ENCODE measurements at regions not wholly inside any gene's neighbourhood (a gene's known extent, or its start where the extent isn't known, plus 50 kb on each side); places are given as distances from the start of the nearest gene placed in this dataset.

DNA sequence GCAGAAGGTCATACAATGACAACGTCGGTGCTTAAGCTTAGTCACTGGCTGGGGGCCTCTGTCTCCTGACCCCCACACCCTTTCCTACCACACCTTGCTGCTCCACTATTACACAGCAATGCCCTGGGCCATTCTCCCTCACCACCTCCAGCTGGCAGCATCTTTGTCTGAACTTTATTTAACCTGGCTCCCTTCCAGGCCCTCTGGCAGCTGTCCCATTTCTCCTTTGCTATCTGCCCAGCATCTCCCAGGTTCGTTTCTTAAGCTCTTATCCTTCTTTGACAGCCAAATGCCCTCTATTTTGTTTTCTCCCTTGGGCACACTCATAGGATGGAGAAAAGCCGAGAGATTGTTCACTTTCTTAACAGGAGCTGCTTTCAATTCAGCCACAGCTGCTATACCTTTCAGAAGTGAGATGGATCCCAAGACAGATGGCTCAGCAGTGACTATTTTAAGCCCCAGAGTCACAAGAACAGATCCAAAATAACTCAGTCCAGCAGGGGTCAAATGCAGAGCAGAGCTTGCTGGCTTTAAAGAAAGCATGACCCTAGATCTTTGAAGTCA lies 1277.1 kb upstream of the AUTS2 start:
- Histone ChIP-seq H2AFZ (no peak overlapping the region), H3K4me2 (no peak overlapping the region), H3K27me3 (ENCODE audit: insufficient read depth) (no peaks in the 10 kb centered on the region), H3K27ac (ENCODE audit: low read depth) (no peak overlapping the region), H4K20me1 (replicated peaks; ENCODE audit: insufficient read depth) (no peaks in the 10 kb centered on the region), H3K36me3 (ENCODE audit: insufficient read depth) (no peaks in the 10 kb centered on the region), H3F3A (replicated peaks; ENCODE audit: low read depth) (no peaks in the 10 kb centered on the region), H3K4me1 (ENCODE audit: insufficient read depth) (no peaks in the 10 kb centered on the region), H3K9me2 (ENCODE audit: insufficient read depth) (no peaks in the 10 kb centered on the region), H3K79me2 (replicated peaks; ENCODE audit: insufficient read depth) (no peaks in the 10 kb centered on the region), H3K4me3 (no peak overlapping the region)
- Mint-ChIP-seq H3K27ac (no peak overlapping the region), H3K36me3 (ENCODE audit: low read depth) (peaks cover 20% of the 10 kb centered on the region; the same call in 2 of the 3 replicates), H3K9me3 (peaks cover 89% of the 10 kb centered on the region), H3K4me1 (no peaks in the 10 kb centered on the region), H3K4me3 (no peak overlapping the region), H3K27me3 (ENCODE audit: insufficient read depth, low read depth, poor library complexity) (peaks cover 1% of the 10 kb centered on the region)
- no peak for DNase-seq (ENCODE audit: low spot score)
- no peak for ATAC-seq
- TF ChIP-seq, protein P1, sequence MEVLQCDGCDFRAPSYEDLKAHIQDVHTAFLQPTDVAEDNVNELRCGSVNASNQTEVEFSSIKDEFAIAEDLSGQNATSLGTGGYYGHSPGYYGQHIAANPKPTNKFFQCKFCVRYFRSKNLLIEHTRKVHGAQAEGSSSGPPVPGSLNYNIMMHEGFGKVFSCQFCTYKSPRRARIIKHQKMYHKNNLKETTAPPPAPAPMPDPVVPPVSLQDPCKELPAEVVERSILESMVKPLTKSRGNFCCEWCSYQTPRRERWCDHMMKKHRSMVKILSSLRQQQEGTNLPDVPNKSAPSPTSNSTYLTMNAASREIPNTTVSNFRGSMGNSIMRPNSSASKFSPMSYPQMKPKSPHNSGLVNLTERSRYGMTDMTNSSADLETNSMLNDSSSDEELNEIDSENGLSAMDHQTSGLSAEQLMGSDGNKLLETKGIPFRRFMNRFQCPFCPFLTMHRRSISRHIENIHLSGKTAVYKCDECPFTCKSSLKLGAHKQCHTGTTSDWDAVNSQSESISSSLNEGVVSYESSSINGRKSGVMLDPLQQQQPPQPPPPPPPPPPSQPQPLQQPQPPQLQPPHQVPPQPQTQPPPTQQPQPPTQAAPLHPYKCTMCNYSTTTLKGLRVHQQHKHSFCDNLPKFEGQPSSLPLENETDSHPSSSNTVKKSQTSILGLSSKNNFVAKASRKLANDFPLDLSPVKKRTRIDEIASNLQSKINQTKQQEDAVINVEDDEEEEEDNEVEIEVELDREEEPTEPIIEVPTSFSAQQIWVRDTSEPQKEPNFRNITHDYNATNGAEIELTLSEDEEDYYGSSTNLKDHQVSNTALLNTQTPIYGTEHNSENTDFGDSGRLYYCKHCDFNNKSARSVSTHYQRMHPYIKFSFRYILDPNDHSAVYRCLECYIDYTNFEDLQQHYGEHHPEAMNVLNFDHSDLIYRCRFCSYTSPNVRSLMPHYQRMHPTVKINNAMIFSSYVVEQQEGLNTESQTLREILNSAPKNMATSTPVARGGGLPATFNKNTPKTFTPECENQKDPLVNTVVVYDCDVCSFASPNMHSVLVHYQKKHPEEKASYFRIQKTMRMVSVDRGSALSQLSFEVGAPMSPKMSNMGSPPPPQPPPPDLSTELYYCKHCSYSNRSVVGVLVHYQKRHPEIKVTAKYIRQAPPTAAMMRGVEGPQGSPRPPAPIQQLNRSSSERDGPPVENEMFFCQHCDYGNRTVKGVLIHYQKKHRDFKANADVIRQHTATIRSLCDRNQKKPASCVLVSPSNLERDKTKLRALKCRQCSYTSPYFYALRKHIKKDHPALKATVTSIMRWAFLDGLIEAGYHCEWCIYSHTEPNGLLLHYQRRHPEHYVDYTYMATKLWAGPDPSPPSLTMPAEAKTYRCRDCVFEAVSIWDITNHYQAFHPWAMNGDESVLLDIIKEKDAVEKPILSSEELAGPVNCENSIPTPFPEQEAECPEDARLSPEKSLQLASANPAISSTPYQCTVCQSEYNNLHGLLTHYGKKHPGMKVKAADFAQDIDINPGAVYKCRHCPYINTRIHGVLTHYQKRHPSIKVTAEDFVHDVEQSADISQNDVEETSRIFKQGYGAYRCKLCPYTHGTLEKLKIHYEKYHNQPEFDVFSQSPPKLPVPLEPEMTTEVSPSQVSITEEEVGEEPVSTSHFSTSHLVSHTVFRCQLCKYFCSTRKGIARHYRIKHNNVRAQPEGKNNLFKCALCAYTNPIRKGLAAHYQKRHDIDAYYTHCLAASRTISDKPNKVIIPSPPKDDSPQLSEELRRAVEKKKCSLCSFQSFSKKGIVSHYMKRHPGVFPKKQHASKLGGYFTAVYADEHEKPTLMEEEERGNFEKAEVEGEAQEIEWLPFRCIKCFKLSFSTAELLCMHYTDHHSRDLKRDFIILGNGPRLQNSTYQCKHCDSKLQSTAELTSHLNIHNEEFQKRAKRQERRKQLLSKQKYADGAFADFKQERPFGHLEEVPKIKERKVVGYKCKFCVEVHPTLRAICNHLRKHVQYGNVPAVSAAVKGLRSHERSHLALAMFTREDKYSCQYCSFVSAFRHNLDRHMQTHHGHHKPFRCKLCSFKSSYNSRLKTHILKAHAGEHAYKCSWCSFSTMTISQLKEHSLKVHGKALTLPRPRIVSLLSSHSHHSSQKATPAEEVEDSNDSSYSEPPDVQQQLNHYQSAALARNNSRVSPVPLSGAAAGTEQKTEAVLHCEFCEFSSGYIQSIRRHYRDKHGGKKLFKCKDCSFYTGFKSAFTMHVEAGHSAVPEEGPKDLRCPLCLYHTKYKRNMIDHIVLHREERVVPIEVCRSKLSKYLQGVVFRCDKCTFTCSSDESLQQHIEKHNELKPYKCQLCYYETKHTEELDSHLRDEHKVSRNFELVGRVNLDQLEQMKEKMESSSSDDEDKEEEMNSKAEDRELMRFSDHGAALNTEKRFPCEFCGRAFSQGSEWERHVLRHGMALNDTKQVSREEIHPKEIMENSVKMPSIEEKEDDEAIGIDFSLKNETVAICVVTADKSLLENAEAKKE (CRISPR knock-in tag; IDR thresholded peaks at IDR 0.05): no peak
- TF ChIP-seq STAT1 (IDR thresholded peaks at IDR 0.05; ENCODE audit: unreplicated experiment) (no peak), JUNB (IDR thresholded peaks at IDR 0.05; ENCODE audit: unreplicated experiment) (no peak), EZH2 (IDR thresholded peaks at IDR 0.05; ENCODE audit: low read depth, unreplicated experiment) (no peak), CREB1 (CRISPR knock-in tag; IDR thresholded peaks at IDR 0.05; ENCODE audit: low read depth) (no peak), EZH2phosphoT487 (IDR thresholded peaks at IDR 0.05; ENCODE audit: unreplicated experiment) (no peak)
- TF ChIP-seq, protein P2, sequence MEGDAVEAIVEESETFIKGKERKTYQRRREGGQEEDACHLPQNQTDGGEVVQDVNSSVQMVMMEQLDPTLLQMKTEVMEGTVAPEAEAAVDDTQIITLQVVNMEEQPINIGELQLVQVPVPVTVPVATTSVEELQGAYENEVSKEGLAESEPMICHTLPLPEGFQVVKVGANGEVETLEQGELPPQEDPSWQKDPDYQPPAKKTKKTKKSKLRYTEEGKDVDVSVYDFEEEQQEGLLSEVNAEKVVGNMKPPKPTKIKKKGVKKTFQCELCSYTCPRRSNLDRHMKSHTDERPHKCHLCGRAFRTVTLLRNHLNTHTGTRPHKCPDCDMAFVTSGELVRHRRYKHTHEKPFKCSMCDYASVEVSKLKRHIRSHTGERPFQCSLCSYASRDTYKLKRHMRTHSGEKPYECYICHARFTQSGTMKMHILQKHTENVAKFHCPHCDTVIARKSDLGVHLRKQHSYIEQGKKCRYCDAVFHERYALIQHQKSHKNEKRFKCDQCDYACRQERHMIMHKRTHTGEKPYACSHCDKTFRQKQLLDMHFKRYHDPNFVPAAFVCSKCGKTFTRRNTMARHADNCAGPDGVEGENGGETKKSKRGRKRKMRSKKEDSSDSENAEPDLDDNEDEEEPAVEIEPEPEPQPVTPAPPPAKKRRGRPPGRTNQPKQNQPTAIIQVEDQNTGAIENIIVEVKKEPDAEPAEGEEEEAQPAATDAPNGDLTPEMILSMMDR (conservative IDR thresholded peaks at IDR 0.05; ENCODE audit: low read depth in 2 of 2): no peak
- TF ChIP-seq, protein P3, sequence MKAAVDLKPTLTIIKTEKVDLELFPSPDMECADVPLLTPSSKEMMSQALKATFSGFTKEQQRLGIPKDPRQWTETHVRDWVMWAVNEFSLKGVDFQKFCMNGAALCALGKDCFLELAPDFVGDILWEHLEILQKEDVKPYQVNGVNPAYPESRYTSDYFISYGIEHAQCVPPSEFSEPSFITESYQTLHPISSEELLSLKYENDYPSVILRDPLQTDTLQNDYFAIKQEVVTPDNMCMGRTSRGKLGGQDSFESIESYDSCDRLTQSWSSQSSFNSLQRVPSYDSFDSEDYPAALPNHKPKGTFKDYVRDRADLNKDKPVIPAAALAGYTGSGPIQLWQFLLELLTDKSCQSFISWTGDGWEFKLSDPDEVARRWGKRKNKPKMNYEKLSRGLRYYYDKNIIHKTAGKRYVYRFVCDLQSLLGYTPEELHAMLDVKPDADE (IDR thresholded peaks at IDR 0.05): no peak
- TF ChIP-seq, protein P4, sequence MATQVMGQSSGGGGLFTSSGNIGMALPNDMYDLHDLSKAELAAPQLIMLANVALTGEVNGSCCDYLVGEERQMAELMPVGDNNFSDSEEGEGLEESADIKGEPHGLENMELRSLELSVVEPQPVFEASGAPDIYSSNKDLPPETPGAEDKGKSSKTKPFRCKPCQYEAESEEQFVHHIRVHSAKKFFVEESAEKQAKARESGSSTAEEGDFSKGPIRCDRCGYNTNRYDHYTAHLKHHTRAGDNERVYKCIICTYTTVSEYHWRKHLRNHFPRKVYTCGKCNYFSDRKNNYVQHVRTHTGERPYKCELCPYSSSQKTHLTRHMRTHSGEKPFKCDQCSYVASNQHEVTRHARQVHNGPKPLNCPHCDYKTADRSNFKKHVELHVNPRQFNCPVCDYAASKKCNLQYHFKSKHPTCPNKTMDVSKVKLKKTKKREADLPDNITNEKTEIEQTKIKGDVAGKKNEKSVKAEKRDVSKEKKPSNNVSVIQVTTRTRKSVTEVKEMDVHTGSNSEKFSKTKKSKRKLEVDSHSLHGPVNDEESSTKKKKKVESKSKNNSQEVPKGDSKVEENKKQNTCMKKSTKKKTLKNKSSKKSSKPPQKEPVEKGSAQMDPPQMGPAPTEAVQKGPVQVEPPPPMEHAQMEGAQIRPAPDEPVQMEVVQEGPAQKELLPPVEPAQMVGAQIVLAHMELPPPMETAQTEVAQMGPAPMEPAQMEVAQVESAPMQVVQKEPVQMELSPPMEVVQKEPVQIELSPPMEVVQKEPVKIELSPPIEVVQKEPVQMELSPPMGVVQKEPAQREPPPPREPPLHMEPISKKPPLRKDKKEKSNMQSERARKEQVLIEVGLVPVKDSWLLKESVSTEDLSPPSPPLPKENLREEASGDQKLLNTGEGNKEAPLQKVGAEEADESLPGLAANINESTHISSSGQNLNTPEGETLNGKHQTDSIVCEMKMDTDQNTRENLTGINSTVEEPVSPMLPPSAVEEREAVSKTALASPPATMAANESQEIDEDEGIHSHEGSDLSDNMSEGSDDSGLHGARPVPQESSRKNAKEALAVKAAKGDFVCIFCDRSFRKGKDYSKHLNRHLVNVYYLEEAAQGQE (IDR thresholded peaks at IDR 0.05; ENCODE audit: unreplicated experiment): no peak
